NCI-H1694 (cell line): ENCODE measurements at regions not wholly inside any gene's neighbourhood (a gene's known extent, or its start where the extent isn't known, plus 50 kb on each side); places are given as distances from the start of the nearest gene placed in this dataset.

Experiments used
- DNase-seq: peaks from one replicate; lab custom pipeline; 2025; lab: John Stamatoyannopoulos, UW

- no peak for DNase-seq
Measured at GRCh38 chr12:107525063-107525718, 160.4 kb upstream of the PWP1 start.

GRCh38 chr12:107525719-107526554 is 159.7 kb upstream of the PWP1 start:
- no peak for DNase-seq

- no peak for DNase-seq
Measured at GRCh38 chr12:107526555-107527180, 158.9 kb upstream of the PWP1 start.

- no peak for DNase-seq
Measured at GRCh38 chr12:107528731-107529365, 156.8 kb upstream of the PWP1 start.

GRCh38 chr12:107529991-107530390 is 155.6 kb upstream of the PWP1 start:
- no peak for DNase-seq

- DNase-seq = no peak
Measured at GRCh38 chr12:107530701-107531100, 154.9 kb upstream of the PWP1 start.

GRCh38 chr12:107533218-107533617 is 152.4 kb upstream of the PWP1 start:
- no peak for DNase-seq

- no peak for DNase-seq
Measured at GRCh38 chr12:107536613-107537012, 149.0 kb upstream of the PWP1 start.

- DNase-seq = no peak
Measured at GRCh38 chr12:107537464-107538119, 148.0 kb upstream of the PWP1 start.

- DNase-seq = no peak
Measured at GRCh38 chr12:107539196-107539939, 146.2 kb upstream of the PWP1 start.

- DNase-seq = no peak
Measured at GRCh38 chr12:107541001-107541705, 144.4 kb upstream of the PWP1 start.

- DNase-seq = no peak
Measured at GRCh38 chr12:107543416-107543815, 142.2 kb upstream of the PWP1 start.

- DNase-seq = no peak
Measured at GRCh38 chr12:107543841-107544240, 141.8 kb upstream of the PWP1 start.

GRCh38 chr12:107544937-107545336 is 140.7 kb upstream of the PWP1 start:
- DNase-seq = no peak

- DNase-seq = no peak
Measured at GRCh38 chr12:107545737-107546353, 139.8 kb upstream of the PWP1 start.

- DNase-seq = no peak
Measured at GRCh38 chr12:107547389-107547788, 138.2 kb upstream of the PWP1 start.

- no peak for DNase-seq
Measured at GRCh38 chr12:107549651-107550480, 135.7 kb upstream of the PWP1 start.

- no peak for DNase-seq
Measured at GRCh38 chr12:107551434-107551833, 134.2 kb upstream of the PWP1 start.

GRCh38 chr12:107552263-107552662 is 133.3 kb upstream of the PWP1 start:
- DNase-seq = no peak
